H1 (cell line): ENCODE measurements at regions not wholly inside any gene's neighbourhood (a gene's known extent, or its start where the extent isn't known, plus 50 kb on each side); places are given as distances from the start of the nearest gene placed in this dataset.

ENCODE experiments used
- CREB1 ChIP-seq: IDR thresholded peaks from 2 replicates; pipeline ENCODE4 v1.6.1; 2012; ENCODE audit warnings: inconsistent platforms
- E2F6 ChIP-seq: IDR thresholded peaks from 2 replicates; pipeline ENCODE4 v1.6.1; 2012; ENCODE audit warnings: inconsistent platforms
- RXRA ChIP-seq: IDR thresholded peaks from 2 replicates; pipeline ENCODE4 v1.6.1; 2011; ENCODE audit warnings: low read depth, mild to moderate bottlenecking, low read length, moderate library complexity; ENCODE audit not compliant: insufficient read depth
- USF2 ChIP-seq: IDR thresholded peaks from 2 replicates; pipeline ENCODE4 v1.6.1; 2011; ENCODE audit warnings: low read length, improper control_type of control experiment
- YY1 ChIP-seq: IDR thresholded peaks from 2 replicates; pipeline ENCODE4 v1.6.1; 2011; ENCODE audit warnings: low read depth, mild to moderate bottlenecking, low read length

GRCh38 chr1:4128616-4129015 lies 228.5 kb upstream of the C1orf174 start (continued):
- TF ChIP-seq E2F6 (no peak), YY1 (no peak), CREB1 (no peak), USF2 (no peak), RXRA (no peak)
